ENCODE measurements at regions not wholly inside any gene's neighbourhood (a gene's known extent, or its start where the extent isn't known, plus 50 kb on each side); places are given as distances from the start of the nearest gene placed in this dataset.

DNA sequence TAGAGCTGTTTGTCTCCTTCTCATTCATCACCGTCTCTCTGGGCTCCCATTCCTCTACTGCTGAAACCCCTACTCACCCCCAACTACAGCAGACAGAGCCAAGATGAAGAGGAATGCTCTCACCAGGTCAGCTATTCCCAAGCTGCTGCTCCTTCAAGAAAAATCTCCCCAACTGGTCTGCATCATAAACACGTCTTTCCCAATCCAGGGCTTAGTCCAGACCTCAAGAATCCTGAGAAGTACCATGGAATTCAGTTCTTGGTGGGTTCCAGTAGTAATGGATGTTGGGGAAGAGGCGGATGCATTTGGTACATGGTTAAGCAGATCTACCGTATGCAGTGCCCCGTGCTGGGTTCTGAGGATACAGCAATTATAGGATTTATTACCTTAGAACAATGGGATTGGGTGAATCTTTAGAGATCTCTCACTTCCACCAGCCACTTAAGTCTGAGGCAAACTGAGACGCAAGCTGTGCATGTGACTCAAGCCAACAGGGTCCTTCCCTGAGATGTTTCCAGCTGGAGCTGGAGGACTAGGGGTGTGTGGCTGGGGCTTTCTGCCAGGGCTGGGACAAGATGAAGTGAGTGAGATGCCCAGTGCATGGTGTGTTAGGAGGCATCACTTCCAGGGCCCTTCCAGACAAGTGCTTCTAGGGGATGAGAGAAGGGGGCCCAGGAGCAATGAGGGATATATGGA is 232.7 kb upstream of the CDH5 start:
- no peak for DNase-seq

DNA sequence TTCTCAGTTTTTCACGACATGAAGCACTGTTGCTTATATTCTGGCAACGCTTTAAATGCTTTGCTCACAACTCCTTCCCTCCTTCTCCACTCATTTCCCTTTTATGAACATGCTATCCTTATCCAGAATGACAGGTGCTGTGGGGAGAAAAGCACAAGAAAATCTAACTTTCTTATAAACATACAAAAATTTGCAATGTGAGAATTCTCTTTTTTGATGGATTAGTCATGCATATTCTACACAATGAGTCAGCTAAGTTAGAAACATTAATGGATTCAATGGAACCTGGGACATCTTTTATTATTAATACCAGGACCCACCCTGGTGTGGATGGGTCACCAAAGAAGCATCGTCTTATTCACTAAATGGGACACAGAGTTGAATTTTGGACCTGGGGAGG is 234.6 kb upstream of the CDH5 start:
- no peak for DNase-seq

DNA sequence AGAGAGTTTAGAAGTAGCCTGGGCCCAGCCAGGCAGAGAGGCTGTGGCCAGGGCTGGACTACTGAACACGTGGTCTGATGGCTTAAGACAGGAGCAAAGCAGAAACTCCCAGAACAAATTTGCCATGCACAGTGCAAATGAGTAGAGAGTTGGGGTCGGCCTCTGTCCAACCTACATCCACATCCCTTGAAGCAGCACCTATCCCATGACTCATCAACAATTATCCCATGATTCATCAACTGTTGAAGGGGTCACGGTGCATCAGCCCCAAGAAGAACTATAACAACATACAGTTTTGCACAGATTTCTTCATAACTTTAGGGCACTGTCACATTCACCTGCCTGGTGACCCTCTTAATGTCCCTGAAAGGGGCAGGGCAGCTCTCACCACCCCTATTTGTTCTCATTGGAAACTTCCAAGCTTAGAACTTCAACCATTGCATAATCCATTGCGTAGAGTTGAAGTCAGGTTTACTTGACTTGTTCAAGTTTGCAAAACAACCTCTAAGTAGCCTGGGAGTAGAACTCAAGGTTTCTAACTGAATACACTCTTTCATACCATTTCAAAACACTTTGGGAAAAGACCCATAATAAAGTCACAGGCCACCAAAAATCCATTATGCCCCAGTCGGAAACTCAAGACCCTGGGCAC is 235.2 kb upstream of the CDH5 start:
- DNase-seq: no peak

DNA sequence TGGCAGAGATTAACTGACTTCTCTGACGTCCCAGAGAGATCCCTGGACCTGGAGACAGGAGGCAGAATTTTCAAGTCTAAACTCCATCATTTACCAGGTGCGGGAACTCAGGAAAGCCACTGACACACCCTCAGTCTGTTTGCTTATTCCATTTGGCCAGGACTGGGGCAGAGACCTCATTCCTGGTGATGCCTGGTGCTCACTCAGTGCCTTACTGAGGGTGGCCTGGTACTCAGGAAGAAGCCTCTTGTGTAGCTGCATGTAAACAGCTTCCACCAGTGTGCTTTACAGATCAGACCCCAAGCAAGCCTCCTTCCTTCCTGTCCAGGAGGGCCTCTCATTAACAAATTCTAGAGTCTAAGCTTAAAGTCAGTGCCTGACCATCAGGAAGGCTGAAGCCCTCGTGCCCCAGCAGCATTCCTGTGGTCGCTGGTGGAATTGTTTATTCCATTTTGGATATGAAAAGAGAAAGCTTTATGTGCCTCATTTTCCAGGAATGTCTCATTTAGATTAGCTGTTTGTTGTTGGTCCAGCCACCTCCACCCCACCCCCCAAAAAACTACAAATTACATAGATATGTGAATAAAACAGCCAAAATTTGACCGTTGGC is 236.1 kb upstream of the CDH5 start:
- no peak for DNase-seq

DNA sequence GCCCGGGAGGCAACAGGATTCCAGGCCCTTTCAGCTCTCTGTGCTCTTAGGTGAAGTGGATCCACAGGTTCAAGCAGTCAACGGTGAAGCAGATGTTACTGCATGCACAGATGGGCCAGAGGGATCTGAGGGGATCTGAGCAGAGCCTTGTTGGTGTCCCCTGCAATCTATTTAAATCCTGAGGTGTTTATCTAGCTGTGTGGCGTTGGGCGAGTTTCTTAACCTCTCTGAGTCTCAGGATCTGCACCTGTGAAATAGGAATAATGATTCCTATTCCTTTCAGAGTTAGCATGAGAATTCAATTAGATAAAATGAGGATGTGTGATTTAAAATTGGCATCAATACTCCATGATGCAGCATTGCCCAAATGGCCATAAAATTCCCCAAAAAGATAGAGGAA is 237.3 kb upstream of the CDH5 start:
- no peak for DNase-seq

DNA sequence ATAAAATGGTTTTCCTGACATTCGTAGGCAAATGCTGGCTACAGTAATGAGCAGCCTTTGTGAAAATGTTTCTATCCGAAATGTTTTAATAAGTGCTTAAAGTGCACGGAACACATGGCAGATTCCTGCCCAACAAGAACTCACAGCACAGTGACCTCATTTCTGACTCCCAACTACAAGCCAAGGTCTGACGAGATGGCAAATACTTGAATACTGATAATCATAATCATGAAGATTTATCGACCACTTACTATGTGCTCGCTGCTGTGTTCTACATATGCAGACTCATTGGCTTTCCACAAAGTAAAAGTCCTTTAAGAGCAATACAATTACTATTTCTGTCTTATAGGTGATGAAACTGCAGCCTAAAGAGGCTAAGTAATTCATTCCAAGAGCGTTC is 238.1 kb upstream of the CDH5 start:
- DNase-seq: no peak

DNA sequence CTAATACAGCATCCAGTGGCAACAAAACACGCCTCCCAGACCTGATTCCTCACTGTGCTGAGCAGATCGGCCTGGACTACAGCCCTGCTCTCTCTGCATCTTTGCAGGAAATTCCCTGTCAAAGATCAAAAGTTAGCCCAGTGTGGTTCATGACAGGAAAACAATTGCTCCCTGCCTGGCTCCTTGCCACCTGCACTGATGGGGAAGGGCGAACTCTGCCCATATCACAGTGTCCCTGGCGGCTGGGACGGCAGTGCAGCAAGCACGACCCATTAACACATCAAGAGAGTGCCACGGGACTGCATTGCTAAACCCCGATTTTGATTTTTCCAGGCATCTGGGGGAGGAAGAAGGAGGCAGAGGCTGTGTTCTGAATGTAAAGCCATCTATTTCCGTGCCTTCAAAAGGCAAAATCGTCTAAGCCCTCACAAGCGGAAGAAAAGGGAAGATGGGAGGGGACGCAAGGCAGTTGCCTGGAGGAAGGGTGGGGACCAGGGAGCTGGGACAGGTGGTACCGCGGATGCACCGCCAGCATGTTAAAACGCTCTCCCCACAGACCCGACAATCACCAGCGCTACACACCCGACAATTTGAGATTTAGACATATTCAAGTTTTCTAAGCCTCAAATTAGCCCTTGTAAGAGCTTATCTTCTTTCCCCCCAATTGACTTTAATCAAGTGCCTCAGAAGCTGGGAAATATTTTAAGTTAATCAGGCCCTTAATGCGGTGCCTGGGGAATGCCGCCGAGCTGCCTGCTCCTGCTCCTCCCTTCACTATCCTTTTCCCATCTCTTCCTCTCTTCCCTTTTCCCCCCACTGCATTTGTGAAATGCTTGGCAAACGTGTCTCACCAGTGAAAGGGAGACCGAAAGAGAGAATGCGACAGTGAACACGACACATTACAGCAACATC is 238.8 kb upstream of the CDH5 start:
- no peak for DNase-seq

DNA sequence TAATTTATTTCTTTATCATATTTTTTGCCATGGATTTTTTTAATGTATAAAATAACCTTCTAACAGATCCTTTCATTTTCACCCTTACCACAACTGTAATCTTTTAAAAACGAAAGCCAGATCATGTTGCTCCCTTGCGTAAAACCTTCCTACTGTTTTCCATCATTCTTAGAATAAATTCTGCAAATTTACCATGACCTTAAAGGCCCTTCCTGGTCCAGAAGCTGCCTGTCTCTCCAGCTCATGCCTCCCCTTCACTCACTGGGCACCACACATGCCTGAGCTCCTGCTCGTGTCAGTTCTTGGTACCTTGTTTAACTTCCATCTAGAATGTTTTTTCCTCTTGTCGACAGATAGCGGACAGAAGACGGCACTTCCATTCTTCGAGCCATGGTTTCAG is 245.0 kb upstream of the CDH5 start:
- DNase-seq: peak; percentile 29

DNA sequence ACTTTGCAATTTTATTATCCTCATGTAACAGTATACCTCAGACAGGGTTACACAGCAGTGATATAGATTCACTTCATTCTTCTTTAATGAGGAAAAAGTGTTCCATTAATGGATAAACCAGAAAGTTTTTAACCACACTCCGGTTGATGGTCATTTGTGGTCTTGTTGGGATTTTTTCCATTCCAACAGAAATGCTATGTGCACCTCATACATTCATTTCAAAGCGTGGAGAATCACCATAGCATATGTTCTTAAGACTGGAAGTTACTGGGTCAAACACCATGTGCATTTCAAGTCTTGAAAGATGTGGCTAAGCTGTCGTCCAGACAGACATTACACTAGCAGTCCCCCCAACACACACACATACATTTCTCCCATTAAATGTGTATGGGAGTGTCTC is 245.8 kb upstream of the CDH5 start:
- no peak for DNase-seq

DNA sequence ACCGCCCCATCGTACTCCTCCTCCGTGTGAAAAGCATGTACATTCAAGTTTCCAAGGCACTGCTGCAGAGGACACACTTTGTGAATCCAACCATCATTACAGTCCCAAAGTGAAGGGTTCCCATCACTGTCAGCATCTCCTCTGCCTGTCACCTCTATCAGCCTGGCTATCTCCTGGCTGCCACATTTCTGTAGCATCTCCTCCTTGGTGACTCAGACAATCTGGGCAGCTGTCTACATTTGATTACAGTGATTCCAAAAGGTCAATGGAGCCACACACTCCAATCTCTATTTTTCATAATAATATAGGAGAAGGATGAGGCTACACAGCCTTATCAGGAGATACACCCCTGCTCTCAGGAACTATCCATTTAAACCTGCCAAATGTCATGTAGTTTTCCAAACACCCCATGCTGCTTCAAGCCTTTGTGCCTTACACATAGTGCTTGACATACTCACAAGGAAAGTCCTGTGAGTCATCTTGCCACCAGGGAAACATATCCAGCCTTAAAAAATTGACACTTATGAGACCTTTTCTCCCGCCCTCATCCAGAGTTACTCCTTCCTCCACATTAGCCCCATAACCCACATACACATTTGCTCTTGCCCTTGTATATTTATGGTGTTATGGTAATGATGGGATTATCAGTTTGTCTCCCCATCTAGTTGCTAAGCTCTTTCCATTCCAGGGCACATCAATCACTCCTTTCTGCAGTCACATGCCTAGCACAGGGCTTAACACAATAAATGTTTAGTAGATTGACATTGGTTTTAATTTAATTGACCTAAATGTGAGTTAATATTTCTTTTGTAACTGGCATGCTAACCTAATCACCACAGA is 250.1 kb upstream of the CDH5 start:
- no peak for DNase-seq

DNA sequence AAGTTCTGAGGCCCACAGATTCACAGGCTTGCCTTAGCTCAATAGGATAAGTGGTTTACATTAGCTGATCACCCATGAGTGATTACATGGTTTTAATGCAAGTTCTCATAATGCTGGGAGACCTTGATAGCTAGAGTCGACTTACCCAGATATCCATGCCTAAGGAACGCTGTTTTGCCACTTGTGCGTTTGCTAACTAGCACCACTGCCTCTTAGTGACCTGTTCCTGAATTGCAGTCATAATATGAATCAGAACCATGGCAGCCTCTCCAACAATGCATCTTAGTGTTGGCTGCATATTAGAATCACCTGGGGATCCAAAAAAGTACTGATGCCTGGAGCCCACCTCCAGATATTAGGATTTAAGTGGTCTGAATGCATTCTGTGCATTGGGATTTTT is 251.1 kb upstream of the CDH5 start:
- no peak for DNase-seq

DNA sequence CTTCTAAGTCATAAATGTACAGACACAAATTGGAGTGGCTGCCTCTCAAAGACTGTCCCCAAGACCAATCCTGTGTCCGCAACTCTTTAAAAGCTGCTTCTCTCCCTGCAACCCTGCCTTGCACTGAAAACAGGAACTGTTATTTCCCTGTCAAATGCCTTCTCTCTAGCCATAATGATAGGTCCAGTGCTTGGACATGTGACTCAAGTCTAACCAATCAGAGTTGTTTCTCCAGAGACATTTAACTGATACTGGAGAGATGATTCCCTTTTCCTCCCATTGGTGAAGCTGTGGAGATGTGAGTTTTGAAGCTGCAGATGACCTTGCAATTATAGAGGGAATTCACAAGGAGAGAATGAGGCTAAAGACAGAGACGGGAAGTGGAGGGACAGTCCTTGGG is 253.3 kb upstream of the CDH5 start:
- peak; percentile 32 for DNase-seq

DNA sequence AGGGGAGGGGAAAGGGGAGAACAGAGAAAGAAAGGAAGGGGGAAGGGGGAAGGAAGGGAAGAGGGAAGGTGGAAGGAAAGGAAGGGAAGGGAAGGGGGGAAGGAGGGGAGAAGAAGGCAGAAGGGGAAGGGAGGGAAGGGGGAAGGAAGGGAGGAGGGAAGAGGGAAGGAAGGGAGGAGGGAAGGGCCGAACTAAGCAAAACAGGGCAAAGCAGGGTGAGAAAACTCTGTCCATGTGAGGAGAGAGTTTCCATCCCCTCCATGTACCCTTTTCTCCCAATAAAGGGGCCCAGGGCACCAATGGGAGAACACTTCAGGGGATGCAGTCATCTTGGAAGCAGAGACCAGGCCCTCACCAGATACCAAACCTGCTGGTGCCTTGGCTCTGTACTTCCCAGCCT is 256.8 kb upstream of the CDH5 start:
- no peak for DNase-seq

DNA sequence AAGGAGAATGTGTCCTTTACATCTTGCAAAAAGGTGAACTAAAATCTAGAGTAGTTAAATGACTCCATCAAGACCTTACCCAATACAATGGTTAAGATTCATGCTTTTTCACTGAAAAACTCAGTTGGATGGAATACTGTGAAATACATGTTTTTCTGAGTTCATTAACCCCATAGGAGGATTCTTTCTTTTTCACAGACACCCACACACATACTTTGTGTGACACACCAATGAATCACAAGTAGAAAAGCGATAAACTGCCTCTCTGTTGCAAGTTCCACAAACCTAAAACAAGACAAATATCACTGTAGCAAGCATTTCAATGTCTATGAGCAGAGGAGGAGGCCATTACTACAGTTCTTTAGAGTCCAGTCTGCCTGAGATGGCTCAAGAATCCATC is 258.8 kb upstream of the CDH5 start:
- DNase-seq: no peak

DNA sequence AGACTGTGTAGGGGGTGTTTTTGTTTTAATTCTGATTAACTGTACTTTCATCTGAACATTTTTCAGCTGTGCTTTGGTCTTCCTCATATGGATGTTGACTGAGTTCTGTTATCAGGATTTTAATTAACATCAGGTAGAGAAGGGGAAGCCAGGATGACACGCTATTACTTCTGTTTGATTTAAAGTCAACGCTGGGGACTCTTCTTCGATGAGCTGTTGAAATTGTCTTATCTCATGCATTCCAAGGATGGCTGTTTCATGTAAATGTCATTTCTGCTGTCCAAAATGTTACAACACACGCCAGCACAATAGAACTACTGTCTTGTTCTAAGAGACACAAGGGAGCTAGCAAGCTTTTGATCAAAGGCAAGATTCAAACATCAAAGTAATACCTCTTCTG is 263.3 kb upstream of the CDH5 start:
- no peak for DNase-seq

DNA sequence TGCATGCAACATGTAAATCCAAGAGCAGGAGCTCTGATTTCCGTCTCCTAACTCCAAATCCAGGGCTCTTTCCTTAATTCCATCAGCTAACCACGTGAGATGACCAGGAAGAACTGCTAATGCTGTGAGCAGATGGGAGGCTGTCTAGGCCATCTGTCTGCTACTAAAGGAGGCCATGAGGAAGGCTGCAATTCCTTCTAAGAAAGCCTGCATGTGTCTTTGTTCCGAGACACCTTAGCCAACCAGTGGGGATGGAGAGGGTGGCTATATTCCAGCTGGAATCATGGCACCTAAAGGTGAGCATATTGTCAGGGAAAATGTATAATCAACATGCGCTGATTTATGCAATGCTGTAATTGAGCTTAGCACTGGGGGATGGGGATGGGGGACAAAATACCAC is 267.2 kb upstream of the CDH5 start:
- no peak for DNase-seq

DNA sequence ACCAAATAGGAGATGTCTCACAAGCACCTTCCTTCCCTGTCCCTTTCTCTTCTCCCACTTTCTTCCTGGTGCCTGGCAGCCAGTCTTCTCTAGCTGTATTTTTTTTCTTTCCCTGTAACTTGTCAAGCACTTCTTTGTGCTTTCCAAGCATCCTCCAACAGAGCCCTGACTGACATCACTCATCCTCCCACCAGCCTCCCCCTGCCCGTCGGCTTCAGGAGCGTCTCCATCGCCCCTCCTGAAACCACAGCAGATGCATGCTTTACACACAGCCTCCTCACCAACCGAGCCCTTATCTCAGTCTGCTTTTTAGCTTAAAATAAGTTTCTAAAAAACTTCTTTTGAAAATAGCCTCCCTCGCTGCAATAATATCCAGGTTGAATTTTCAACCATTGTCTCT is 268.7 kb upstream of the CDH5 start:
- DNase-seq: no peak

DNA sequence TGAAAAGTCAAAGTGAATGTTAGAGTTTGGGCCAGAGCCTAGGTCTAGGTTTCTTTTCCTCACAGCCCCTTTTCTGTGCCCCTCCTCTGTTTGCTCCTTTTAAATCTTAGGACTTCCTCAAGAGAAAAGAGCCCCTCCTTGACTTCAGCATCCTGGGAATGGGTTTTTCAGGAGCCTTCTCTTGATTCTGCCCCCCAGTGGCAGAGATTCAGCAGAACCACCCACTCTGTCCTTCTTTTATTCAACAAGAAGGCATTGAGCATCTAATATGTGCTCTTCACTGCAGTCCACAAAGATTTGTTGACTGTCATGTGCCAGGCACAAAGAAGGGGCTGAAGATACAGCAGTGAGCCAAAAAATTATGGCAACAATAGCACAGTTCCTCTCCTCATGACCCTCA is 270.8 kb upstream of the CDH5 start:
- no peak for DNase-seq

DNA sequence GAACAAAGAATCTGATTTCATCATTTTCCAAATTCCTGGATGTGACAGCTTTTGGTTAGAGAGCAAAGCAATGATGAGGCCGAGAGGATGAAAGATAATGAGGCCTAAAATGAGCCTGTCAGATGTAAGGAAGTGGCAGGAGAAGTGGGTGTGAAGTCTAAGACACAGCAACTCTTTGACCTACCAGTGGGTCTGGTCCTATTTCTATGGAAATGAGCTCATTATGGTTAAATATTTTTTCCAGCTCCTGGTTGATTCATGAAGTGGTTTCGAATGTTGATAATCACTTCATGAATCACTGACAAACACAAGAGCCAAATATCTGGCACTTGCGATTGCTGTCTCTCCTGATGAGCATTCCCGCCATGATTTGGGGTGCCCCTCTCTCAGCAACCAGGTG is 273.3 kb upstream of the CDH5 start:
- DNase-seq: no peak

DNA sequence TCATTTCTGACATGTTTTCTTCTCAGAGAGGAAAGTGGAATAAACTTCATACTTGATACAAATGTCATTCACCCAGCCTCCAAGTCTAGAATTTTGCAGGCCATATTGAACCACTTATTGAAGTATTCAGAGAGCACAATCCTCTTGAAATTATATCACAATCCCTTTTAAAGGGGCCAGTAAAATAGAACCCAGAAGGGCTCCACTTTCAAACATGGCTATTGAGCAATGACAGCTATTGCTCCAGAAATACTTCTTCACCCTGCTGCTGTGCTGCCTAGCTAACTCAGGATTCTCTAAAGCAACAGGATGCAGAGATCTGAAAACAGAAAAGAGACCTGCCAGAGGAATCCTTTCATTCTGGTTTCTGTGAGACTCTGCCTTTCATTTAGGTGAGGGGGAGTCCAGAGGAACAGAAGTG is 275.0 kb upstream of the CDH5 start:
- DNase-seq: no peak

DNA sequence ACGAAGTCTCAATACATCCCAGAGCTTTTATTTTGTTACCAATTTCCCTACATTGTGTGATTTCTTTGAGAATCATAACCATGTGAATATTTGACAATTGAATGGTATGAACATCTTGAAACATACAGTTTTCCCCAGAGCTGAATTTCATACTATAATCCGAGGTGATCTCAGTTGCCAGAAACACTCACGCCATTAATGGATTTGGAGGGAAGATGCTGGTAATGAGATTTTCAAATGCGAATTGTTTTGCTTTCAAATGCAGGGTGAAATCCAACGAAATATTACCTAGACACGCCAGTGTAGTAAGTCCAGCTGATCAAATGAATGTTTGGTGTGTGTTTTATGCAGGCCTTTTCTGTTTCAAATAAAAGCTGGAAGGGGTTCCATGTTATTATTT is 277.8 kb upstream of the CDH5 start:
- DNase-seq: no peak

DNA sequence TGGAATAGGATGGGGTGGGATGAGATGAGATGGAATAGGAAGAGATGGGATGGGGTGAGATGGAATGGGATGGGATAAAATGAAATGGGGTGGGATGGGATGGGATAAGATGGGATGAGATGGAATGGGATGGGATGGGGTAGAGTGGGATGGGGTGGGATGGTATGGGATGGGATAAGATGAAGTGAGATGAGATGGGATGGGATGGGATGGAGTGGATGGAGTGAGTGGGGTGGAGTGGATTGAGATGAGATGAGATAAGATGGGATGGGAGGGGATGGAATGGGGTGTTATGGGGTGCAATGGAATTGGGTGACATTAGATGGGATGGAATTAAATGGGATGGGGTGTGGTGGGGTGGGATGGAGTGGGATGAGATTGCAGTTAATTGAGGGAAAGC is 279.2 kb upstream of the CDH5 start:
- no peak for DNase-seq

DNA sequence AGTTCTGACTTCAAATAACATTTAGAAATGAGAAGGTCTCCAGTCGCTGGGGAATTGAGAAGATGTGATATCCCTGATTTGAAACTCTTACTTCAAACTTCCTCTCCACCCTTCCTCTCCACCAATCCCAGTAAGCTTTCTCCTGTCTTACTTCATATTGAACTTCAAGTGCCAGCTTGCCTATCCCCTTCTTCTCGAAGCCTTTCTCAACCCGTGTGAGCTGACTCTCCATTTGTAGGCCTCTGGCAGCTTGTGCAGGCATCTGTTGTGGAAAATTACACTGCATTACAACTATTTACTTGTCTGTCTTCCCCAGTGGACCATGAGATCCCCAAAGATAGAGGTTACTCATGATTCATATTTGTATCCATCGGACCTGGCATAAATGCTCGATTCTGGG is 280.8 kb upstream of the CDH5 start:
- DNase-seq: no peak

Data from OCI-M1 (cell line).